Subcutaneous abdominal adipose tissue (tissue), 5 donors: ENCODE measurements at regions not wholly inside any gene's neighbourhood (a gene's known extent, or its start where the extent isn't known, plus 50 kb on each side); places are given as distances from the start of the nearest gene placed in this dataset.

ENCODE experiments used
- H3K27ac ChIP-seq: one replicate; pipeline ENCODE4 v1.7.0; 2013; ENCODE audit warnings: low read depth, mild to moderate bottlenecking, inconsistent platforms, low read length, moderate library complexity
- H3K27me3 ChIP-seq, 5 donors: one replicate each; pipeline ENCODE4 v1.7.0; 2013; ENCODE audit warnings: low read length in 5 of 5, inconsistent platforms in 1 of 5; ENCODE audit not compliant: control insufficient read depth in 5 of 5, insufficient read depth in 4 of 5
- H3K36me3 ChIP-seq, 5 donors: one replicate each; pipeline ENCODE4 v1.7.0; 2013; ENCODE audit warnings: low read length in 5 of 5; ENCODE audit not compliant: control insufficient read depth in 5 of 5, insufficient read depth in 5 of 5
- H3K4me1 ChIP-seq, 5 donors: one replicate each; pipeline ENCODE4 v1.7.0; 2013; ENCODE audit warnings: low read length in 5 of 5, mild to moderate bottlenecking in 3 of 5, moderate library complexity in 1 of 5; ENCODE audit not compliant: control insufficient read depth in 5 of 5, insufficient read depth in 5 of 5
- H3K4me3 ChIP-seq, 5 donors: one replicate each; pipeline ENCODE4 v1.7.0; 2013; ENCODE audit warnings: low read length in 5 of 5, low read depth in 1 of 5
- H3K9ac ChIP-seq, 5 donors: one replicate each; pipeline ENCODE4 v1.7.0; 2013; ENCODE audit warnings: low read length in 5 of 5, mild to moderate bottlenecking in 4 of 5, moderate library complexity in 3 of 5
- H3K9me3 ChIP-seq, 5 donors: one replicate each; pipeline ENCODE4 v1.7.0; 2013; ENCODE audit warnings: low read length in 5 of 5; ENCODE audit not compliant: control insufficient read depth in 5 of 5
- donor health status: healthy.
- donor health status: healthy.
- donor health status: healthy.
- donor health status: healthy.
- donor health status: healthy.

DNA sequence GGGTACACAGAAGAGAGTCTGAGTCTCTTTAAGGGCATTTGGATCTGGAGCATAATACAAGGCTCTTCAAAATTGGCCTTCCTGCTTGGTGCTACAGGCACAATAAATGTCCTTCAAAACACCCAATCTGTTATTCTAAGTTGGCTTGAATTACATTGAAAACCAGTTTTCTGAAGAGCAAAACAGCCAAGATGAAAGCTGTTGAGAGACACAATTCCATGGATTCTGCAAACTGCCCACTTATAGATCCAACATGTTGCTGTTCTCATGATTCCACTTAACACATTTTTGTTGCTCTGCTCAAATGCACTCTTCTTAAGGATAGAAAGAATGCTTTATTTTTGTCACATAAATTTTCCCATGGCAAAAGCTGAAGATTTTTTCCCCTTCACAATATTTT is 525.9 kb upstream of the CDH8 start:
- Histone ChIP-seq H3K9me3 (peaks cover 0 to 3% (median 0%) of the 10 kb centered on the region in 5 donors), H3K9ac (no peak overlapping the region), H3K27me3 (no peaks in the 10 kb centered on the region), H3K4me3 (no peak overlapping the region), H3K4me1 (no peaks in the 10 kb centered on the region), H3K36me3 (no peaks in the 10 kb centered on the region), H3K27ac (no peak overlapping the region)

DNA sequence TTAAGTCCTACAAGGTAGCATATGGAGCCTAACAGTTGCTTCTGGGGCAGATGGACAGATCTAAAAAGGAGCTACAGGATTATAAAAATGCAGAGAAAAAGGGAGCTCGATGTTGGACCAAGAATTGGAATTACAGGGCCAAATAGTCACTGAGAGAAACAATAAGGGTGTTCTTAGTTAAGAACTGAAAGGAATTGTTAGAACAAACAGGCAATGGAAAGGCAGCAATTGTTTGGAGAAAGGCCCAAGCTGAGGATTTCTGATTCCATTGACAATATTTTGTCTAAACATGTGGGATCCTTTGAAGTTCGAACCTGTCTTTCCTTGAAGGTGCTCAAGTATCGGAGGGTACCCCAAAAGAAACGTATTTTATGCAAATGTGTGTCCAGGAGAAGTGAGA is 513.6 kb upstream of the CDH8 start:
- H3K36me3 ChIP-seq, result no peaks in the 10 kb centered on the region
- no peaks in the 10 kb centered on the region for H3K4me1 ChIP-seq
- no peak overlapping the region for H3K27ac ChIP-seq
- H3K9me3 ChIP-seq, result peaks cover 0 to 4% (median 0%) of the 10 kb centered on the region in 5 donors
- no peak overlapping the region for H3K9ac ChIP-seq
- H3K27me3 ChIP-seq, result no peaks in the 10 kb centered on the region
- no peak overlapping the region for H3K4me3 ChIP-seq

DNA sequence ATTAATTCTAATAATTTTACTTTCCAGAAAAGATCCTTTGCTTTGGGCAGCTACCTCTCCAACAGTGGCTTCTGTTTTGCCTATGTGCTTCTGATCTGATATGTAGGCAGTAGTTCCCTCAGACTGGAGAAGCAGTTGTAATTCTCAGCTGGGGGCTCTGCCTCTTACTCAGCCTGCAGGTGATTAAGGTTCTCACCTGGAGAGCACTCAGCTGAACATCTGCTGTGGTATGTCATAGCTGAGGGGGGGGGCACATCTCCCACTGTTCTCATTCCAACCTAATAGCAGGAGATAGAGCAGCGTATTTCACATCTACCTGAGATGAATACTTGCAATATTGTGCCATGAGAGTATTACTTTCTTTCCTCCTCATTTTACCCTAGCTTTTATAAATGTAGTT is 511.9 kb upstream of the CDH8 start:
- H3K36me3 ChIP-seq, result no peaks in the 10 kb centered on the region
- no peaks in the 10 kb centered on the region for H3K4me1 ChIP-seq
- peaks cover 0 to 4% (median 0%) of the 10 kb centered on the region in 5 donors for H3K9me3 ChIP-seq
- no peak overlapping the region for H3K4me3 ChIP-seq
- H3K27ac ChIP-seq, result no peak overlapping the region
- no peak overlapping the region for H3K9ac ChIP-seq
- no peaks in the 10 kb centered on the region for H3K27me3 ChIP-seq

DNA sequence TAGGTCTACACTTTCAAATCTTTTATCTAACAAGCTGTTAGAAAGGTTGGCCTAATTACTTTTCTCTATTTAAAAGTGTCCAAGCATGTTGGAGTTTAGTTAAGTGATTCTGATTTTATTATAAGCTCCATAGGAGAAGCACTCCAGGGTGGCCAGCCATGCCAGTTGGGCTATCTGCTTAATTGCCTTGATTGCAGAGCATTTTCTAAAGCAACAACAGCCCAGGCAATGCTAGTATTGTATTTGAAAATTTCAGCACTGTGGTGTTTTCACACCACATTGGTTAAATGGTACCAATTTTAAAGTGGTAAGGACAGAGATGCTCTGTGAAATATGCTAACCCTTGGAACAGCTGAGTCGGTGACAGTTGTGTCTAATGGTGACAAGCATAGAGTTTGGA is 510.5 kb upstream of the CDH8 start:
- no peaks in the 10 kb centered on the region for H3K36me3 ChIP-seq

DNA sequence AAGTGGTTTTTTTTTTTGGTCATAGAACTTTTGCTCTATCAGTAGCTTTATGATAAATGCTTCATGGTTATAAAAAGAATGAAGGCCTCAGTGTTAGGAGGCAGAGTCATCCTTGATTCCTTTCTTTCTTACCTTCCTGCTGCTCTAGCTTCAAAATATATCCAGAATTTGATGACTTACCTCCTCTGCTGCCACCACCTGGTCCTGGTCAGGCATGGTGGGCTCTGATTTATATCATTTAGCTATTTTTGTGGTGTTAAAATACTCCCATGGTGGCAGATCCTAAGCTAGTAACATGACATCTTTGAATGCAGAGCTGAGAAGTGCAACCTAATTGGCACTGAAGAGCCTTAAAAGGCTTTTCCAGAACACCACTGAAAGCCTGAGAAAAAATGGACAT is 508.8 kb upstream of the CDH8 start:
- H3K36me3 ChIP-seq, result no peaks in the 10 kb centered on the region
- H3K9me3 ChIP-seq, result no peaks in the 10 kb centered on the region
- H3K27ac ChIP-seq, result no peak overlapping the region
- H3K4me1 ChIP-seq, result no peaks in the 10 kb centered on the region
- no peak overlapping the region for H3K9ac ChIP-seq
- no peaks in the 10 kb centered on the region for H3K27me3 ChIP-seq
- H3K4me3 ChIP-seq, result no peak overlapping the region

More for the DNA sequence above, 510.5 kb upstream of the CDH8 start:
- H3K4me1 ChIP-seq, result no peaks in the 10 kb centered on the region
- no peak overlapping the region for H3K9ac ChIP-seq
- no peaks in the 10 kb centered on the region for H3K9me3 ChIP-seq
- H3K27me3 ChIP-seq, result no peaks in the 10 kb centered on the region
- H3K4me3 ChIP-seq, result no peak overlapping the region
- no peak overlapping the region for H3K27ac ChIP-seq

DNA sequence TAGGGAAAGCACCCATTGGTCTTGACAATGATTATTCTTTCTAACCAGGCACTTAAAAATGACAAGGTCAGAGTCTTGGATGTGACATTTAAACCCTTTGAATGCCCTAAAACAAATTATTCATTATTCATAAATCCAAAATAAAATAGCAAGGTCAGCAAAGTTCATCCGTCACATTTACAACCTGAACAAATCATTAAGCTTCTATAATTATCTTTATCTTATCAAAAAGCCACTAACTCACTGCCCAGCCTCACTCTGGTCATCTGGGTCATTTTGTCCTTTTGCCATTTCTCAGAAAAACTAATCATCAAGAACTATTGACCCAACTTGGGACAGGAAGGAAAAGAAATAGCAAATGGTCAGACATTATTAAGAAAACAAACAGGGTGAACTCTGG is 507.3 kb upstream of the CDH8 start:
- Histone ChIP-seq H3K9me3 (no peaks in the 10 kb centered on the region), H3K4me3 (no peak overlapping the region), H3K36me3 (no peaks in the 10 kb centered on the region), H3K4me1 (no peaks in the 10 kb centered on the region), H3K27me3 (no peaks in the 10 kb centered on the region), H3K9ac (no peak overlapping the region), H3K27ac (no peak overlapping the region)

DNA sequence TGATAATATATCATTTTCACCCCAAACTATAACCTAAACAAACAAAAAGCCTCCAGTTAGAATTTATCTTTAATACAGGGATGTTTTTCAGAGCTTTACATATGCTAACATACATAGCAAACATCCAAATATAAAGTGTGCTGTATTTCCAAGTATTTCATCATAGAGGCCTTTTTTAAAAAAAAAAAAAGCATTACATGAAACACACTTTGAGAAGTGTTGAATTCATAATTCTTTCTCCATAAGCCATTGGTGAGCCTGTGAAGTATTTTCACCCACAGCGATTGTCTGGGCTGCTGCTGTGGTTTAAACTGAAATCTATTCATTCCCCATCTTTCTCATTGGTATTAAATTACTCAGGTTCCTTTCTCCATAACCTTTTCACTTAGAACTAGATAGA is 503.4 kb upstream of the CDH8 start:
- Histone ChIP-seq H3K36me3 (no peaks in the 10 kb centered on the region), H3K9me3 (no peaks in the 10 kb centered on the region), H3K27ac (no peak overlapping the region), H3K4me1 (no peaks in the 10 kb centered on the region), H3K9ac (no peak overlapping the region), H3K27me3 (no peaks in the 10 kb centered on the region), H3K4me3 (no peak overlapping the region)

DNA sequence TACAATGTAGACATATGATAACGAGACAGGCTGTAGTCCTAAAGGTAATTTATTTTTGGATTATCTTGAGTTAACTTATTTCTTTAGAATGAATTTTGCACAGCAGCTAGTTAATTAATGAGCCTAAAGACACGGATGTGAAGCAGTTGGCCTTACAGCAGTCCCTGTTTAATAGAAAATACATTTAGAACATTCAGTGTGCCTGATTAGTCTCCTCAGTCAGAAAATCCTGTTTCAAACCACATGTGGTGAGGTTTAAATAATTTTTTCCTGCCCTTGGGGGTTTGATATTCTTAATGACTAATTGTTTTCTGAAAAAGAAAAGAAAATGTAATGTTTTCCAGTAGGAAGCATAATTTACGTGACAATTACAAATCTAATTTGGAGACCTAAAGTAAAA is 494.2 kb upstream of the CDH8 start:
- H3K4me1 ChIP-seq, result no peaks in the 10 kb centered on the region
- no peaks in the 10 kb centered on the region for H3K9me3 ChIP-seq
- no peaks in the 10 kb centered on the region for H3K27me3 ChIP-seq
- H3K27ac ChIP-seq, result no peak overlapping the region
- no peak overlapping the region for H3K9ac ChIP-seq
- no peak overlapping the region for H3K4me3 ChIP-seq
- no peaks in the 10 kb centered on the region for H3K36me3 ChIP-seq

DNA sequence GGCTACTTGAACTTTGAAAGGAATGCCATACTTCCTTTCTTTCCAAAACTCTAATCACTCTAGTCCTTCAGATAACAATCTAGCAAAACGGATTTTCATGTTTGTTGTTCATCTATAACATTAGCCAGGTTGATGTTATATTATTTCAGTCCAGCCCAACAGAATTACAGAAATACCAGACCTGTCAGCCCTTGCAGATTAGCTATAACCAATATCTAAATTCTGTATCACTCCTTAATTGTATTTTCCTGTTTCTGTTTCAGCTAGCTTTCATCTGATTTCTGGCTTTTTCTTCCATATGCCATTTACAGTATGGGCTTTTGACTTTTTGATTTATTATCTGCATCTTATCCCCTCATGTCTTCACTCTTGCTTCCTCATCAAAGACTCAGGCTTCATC is 479.8 kb upstream of the CDH8 start:
- no peak overlapping the region for H3K27ac ChIP-seq
- no peak overlapping the region for H3K9ac ChIP-seq
- no peak overlapping the region for H3K4me3 ChIP-seq
- H3K4me1 ChIP-seq, result no peaks in the 10 kb centered on the region
- H3K27me3 ChIP-seq, result no peaks in the 10 kb centered on the region
- no peaks in the 10 kb centered on the region for H3K9me3 ChIP-seq
- no peaks in the 10 kb centered on the region for H3K36me3 ChIP-seq

DNA sequence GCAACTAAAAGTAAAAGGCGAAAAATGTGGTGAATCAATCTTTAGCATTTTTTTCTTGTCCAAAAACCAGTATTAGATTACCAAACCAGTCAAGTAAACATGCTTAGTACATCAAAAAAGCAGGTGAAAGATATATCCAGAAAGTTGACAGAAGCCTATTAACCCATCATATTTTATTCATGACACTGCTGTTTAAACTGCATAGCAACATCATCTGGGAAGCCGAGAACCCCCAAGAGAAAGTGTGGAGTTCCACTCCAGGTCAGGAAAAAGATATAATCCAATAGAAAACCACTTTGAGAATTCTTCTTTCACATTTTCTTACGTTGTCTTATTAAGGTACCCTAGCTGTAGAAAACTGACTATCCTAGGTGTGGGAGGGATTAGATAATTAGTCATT is 466.8 kb upstream of the CDH8 start:
- H3K27ac ChIP-seq, result no peak overlapping the region
- H3K36me3 ChIP-seq, result no peaks in the 10 kb centered on the region

DNA sequence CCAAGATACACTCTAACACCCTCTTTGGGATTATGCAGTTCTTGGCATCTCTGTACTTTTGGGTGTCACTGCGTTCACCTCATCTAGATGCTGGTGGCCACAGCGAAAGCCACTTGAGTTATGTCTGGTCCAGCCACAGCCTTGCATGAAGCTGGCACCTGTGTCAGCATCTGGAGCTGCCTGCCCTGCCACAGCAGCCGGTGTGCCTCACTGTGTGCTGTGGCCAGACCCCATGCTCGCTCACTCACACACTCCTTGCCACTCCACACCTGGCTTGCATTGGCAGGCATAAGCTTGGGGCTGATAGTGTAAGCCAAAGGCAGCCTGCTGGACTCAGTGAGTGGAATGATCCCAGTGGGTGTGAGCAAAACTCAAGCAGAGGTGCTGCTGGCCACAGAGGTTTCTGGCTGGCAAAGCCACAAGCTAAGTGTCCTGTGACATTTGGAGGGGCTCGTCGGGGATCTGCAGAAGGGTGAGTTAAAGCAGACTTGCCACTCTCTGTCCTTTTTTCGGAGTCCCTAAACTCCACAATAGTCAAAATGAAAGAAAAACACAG is 442.7 kb upstream of the CDH8 start:
- no peak overlapping the region for H3K27ac ChIP-seq
- H3K4me3 ChIP-seq, result no peak overlapping the region
- H3K9ac ChIP-seq, result no peak overlapping the region
- H3K27me3 ChIP-seq, result no peaks in the 10 kb centered on the region
- no peaks in the 10 kb centered on the region for H3K36me3 ChIP-seq
- no peaks in the 10 kb centered on the region for H3K4me1 ChIP-seq
- H3K9me3 ChIP-seq, result peaks cover 0 to 24% (median 8%) of the 10 kb centered on the region in 5 donors

More for the DNA sequence above, 466.8 kb upstream of the CDH8 start:
- Histone ChIP-seq H3K4me3 (no peak overlapping the region), H3K27me3 (no peaks in the 10 kb centered on the region), H3K9me3 (peaks cover 0 to 3% (median 0%) of the 10 kb centered on the region in 5 donors), H3K4me1 (no peaks in the 10 kb centered on the region), H3K9ac (no peak overlapping the region)
